ENCODE measurements at regions not wholly inside any gene's neighbourhood (a gene's known extent, or its start where the extent isn't known, plus 50 kb on each side); places are given as distances from the start of the nearest gene placed in this dataset.
"Not testable (repeated sequence)": the region's sequence is repeated elsewhere in the genome, so short reads cannot be mapped to it uniquely, and the experiment has no call there.

GRCh38 chr1:170789063-170789462 lies 125.1 kb downstream of the PRRX1 start:
- DNase-seq (ENCODE audit: low spot score), result no peak

- DNase-seq (ENCODE audit: low spot score), result no peak
Measured at GRCh38 chr1:170790175-170790574, 126.2 kb downstream of the PRRX1 start.

- DNase-seq (ENCODE audit: low spot score), result no peak
Measured at GRCh38 chr1:170790651-170791071, 126.7 kb downstream of the PRRX1 start.

- DNase-seq (ENCODE audit: low spot score), result no peak
Measured at GRCh38 chr1:170791941-170792340, 128.0 kb downstream of the PRRX1 start.

- no peak for DNase-seq (ENCODE audit: low spot score)
Measured at GRCh38 chr1:170800265-170800664, 135.1 kb upstream of the MROH9 start.

- no peak for DNase-seq (ENCODE audit: low spot score)
Measured at GRCh38 chr1:170800812-170801211, 134.5 kb upstream of the MROH9 start.

- DNase-seq (ENCODE audit: low spot score), result no peak
Measured at GRCh38 chr1:170803711-170804110, 131.6 kb upstream of the MROH9 start.

- DNase-seq (ENCODE audit: low spot score), result no peak
Measured at GRCh38 chr1:170804419-170804818, 130.9 kb upstream of the MROH9 start.

- DNase-seq (ENCODE audit: low spot score), result no peak
Measured at GRCh38 chr1:170804879-170805278, 130.5 kb upstream of the MROH9 start.

- no peak for DNase-seq (ENCODE audit: low spot score)
Measured at GRCh38 chr1:170806961-170807360, 128.4 kb upstream of the MROH9 start.

- DNase-seq (ENCODE audit: low spot score), result no peak
Measured at GRCh38 chr1:170807432-170807831, 127.9 kb upstream of the MROH9 start.

GRCh38 chr1:170808216-170808885 lies 127.0 kb upstream of the MROH9 start:
- DNase-seq (ENCODE audit: low spot score), result no peak

- DNase-seq (ENCODE audit: low spot score), result not testable (repeated sequence)
Measured at GRCh38 chr1:170811013-170811412, 124.3 kb upstream of the MROH9 start.

- no peak for DNase-seq (ENCODE audit: low spot score)
Measured at GRCh38 chr1:170819781-170820180, 115.6 kb upstream of the MROH9 start.

GRCh38 chr1:170823120-170823519 lies 112.2 kb upstream of the MROH9 start:
- no peak for DNase-seq (ENCODE audit: low spot score)

GRCh38 chr1:170831276-170831675 lies 104.1 kb upstream of the MROH9 start:
- no peak for DNase-seq (ENCODE audit: low spot score)

- no peak for DNase-seq (ENCODE audit: low spot score)
Measured at GRCh38 chr1:170836141-170836540, 99.2 kb upstream of the MROH9 start.

GRCh38 chr1:170840371-170840770 lies 95.0 kb upstream of the MROH9 start:
- DNase-seq (ENCODE audit: low spot score), result no peak

- DNase-seq (ENCODE audit: low spot score), result no peak
Measured at GRCh38 chr1:170853302-170853701, 82.0 kb upstream of the MROH9 start.

- no peak for DNase-seq (ENCODE audit: low spot score)
Measured at GRCh38 chr1:170853867-170854266, 81.5 kb upstream of the MROH9 start.

GRCh38 chr1:170854677-170855076 lies 80.7 kb upstream of the MROH9 start:
- no peak for DNase-seq (ENCODE audit: low spot score)

GRCh38 chr1:170856455-170856854 lies 78.9 kb upstream of the MROH9 start:
- no peak for DNase-seq (ENCODE audit: low spot score)

GRCh38 chr1:170857955-170858354 lies 77.4 kb upstream of the MROH9 start:
- DNase-seq (ENCODE audit: low spot score), result no peak

- DNase-seq (ENCODE audit: low spot score), result no peak
Measured at GRCh38 chr1:170863621-170864020, 71.7 kb upstream of the MROH9 start.
